Fibroblast of pulmonary artery (primary cell): ENCODE measurements at regions not wholly inside any gene's neighbourhood (a gene's known extent, or its start where the extent isn't known, plus 50 kb on each side); places are given as distances from the start of the nearest gene placed in this dataset.
"Not testable (repeated sequence)": the region's sequence is repeated elsewhere in the genome, so short reads cannot be mapped to it uniquely, and the experiment has no call there.

Experiments
- DNase-seq: peaks from one replicate; pipeline ENCODE4 v3.0.0-alpha.2; 2010; ENCODE audit warnings: low read depth
- H3K4me3 ChIP-seq: replicated peaks from 2 replicates; pipeline ENCODE4 v1.5.1; 2011; ENCODE audit warnings: low read depth, mild to moderate bottlenecking, control low read depth, low read length, moderate library complexity
- TF ChIP-seq, protein P1 (sequence below): IDR thresholded peaks from 2 replicates; pipeline ENCODE4 v1.5.1; 2011; ENCODE audit warnings: mild to moderate bottlenecking, control low read depth, low read length, inconsistent platforms; ENCODE audit errors: missing control alignments

DNA sequence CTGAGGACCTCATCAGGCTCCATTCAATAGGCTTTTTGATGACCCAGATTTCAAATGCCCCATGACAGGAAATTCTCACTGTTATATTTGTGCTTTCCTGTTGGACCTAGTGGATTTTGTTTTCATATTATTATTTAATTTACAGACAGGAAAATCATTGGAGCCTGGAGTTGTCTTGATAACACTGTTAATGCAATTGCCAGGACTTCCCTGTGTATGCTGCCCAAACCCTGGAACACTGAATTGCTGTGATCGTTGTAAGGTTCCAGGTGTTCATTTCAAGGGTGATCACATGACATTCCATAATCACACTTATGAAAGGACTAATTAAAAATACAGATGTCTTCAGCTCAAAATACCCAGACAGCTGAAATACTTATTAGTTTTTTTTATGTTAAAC lies 783.2 kb downstream of the DHX35 start:
- TF ChIP-seq, protein P1, sequence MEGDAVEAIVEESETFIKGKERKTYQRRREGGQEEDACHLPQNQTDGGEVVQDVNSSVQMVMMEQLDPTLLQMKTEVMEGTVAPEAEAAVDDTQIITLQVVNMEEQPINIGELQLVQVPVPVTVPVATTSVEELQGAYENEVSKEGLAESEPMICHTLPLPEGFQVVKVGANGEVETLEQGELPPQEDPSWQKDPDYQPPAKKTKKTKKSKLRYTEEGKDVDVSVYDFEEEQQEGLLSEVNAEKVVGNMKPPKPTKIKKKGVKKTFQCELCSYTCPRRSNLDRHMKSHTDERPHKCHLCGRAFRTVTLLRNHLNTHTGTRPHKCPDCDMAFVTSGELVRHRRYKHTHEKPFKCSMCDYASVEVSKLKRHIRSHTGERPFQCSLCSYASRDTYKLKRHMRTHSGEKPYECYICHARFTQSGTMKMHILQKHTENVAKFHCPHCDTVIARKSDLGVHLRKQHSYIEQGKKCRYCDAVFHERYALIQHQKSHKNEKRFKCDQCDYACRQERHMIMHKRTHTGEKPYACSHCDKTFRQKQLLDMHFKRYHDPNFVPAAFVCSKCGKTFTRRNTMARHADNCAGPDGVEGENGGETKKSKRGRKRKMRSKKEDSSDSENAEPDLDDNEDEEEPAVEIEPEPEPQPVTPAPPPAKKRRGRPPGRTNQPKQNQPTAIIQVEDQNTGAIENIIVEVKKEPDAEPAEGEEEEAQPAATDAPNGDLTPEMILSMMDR, result no peak
- no peak for DNase-seq
- H3K4me3 ChIP-seq, result no peak overlapping the region

DNA sequence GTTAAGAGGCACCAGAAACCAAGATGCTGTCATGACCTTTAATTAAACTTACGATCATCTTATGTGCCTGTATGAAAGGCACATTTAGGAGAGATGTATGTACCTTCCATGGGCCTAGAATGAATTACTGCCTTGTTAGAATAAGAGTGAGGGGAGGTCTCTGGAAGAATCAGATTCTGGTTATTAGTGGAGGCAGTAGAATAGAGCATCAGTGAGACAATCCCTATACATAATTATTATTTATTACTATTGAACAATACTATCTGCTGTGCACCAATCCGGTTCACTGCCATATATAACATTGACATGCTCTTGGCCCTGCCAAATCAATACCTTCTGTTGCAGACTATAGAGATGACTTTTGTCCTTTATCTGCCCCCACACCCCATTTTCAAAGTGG lies 776.5 kb downstream of the DHX35 start:
- TF ChIP-seq, protein P1, result no peak
- no peak overlapping the region for H3K4me3 ChIP-seq
- no peak for DNase-seq

DNA sequence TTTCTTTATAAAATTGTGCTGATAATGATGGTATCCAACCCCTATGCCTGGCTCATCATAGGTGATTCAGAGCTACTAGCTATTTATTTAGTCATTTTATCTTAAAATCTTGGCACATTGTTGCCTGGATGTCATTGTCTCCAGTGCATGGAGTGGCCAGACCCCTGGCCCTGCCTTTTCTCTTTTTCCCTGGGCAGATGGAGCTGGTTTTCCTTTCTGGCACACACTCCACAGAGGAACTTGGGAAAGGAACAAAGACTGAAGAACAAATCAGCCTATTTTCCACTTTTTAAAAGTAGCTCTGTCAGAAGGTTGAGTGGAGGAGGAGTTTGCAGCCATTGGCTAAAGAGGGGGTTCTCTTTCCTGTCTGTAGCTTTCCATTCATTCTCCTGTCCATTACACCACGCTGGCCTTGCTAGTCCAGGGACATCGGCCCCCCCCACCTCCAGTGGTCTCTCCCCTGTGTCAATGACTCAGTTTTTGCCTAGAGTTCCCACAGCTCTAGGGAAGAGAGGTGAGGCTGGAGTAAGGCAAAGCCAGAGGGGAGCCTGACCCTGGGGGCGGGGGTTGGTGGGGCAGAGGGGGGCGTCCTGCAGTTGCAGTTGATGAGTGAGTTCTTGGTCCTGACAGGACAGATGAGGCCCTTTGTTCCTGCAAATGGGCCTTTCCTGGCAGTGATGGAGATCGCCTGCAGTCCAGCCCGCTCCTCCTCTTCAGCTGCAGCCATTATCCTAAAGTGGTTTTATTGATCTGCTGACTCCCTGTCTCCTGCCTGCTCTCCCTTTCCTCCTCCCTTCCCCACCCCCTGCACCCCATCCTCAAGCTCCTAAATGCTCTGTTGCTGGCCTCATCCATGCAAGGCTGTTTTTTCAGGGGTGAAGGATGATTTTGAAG lies 774.5 kb downstream of the DHX35 start:
- DNase-seq, result no peak
- TF ChIP-seq, protein P1, result no peak
- no peak overlapping the region for H3K4me3 ChIP-seq

DNA sequence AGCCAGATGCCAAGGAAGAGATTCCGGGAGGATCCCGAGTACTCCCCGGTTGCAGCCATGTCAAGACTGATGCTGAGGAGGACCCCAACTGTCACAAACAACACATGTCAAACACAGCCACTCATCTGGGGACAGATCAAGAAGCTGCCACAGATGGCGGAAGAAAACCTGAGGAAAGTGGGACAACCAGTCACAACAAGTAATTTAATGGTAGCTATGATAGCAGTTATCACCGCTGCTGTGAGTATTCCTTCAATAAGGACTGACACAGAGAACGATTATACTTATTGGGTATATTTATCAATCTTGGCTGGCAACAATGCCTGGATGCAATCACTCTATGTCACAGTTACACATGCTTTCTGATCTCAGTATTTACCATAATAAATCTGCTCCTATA lies 763.4 kb downstream of the DHX35 start:
- DNase-seq, H3K4me3 ChIP-seq: not testable (repeated sequence)

DNA sequence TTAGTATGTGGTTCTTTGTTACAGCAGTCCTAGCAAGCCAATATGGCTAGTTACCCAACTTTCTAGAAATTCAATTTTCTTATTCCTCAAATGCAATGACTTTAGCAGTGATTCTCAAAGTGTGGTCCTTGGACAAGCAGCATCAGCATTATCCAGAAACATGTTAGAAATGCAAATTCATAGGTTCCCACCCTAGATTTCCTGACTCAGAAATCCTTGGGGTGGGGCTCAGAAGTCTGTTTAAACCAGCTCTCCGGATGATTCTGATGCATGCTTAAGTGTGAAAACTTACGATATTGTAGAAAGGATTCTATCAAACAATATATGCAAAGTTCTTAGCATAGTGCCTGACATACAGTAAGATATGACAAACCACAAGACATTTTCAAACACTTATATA lies 757.1 kb downstream of the DHX35 start:
- no peak for DNase-seq
- H3K4me3 ChIP-seq, result no peak overlapping the region
- TF ChIP-seq, protein P1, result no peak

DNA sequence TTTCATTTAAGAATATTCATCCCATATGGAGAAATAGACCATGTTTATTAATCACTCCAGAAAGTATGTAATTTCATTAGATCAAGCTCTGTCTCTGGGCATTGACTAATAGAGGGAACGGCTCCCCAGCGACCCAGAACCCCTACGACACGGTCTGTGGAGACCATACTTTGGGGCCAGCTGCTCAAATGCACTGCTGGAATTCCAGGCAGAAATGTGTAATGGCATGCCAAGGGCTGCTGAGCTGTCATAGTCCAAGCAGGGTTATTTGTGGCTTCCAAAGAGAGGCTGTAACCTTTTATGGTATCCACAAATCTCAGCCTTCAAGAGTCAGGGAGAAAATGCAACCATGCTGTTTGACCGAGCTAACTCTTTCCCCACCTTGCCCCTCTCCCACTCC lies 755.8 kb downstream of the DHX35 start:
- H3K4me3 ChIP-seq, result no peak overlapping the region
- TF ChIP-seq, protein P1, result no peak
- DNase-seq, result no peak

DNA sequence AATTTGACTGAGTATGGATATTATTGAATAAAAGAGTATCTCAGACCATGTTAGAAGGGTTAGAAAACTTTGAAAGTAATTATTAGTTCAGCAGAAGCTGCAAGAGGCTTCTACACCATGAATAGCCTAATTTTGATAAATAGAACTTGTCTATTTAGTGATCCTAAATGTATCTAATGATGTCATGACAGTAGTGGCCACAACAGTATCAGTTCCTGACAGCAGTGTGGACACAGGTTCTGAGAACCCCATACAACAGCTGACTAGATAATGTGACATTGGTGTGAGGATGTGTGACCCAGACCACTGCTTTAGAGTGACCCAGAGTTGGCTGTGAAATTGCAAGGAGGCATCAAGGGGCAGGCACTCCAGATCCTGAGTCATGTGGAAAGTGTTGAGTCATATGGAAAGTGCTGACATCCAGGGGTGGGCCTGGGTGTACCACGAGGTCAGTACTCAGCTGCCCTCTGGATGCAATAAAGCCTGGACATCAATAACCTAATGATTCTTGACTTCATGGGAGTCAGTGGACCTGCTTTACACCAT lies 754.7 kb downstream of the DHX35 start:
- TF ChIP-seq, protein P1, result no peak
- no peak overlapping the region for H3K4me3 ChIP-seq
- no peak for DNase-seq
